Endothelial cell of umbilical vein (primary cell): ENCODE measurements at regions not wholly inside any gene's neighbourhood (a gene's known extent, or its start where the extent isn't known, plus 50 kb on each side); places are given as distances from the start of the nearest gene placed in this dataset.

Source experiments
- EZH2 ChIP-seq: IDR thresholded peaks from 2 replicates; pipeline ENCODE4 v1.6.1; 2012; ENCODE audit warnings: borderline replicate concordance, low read depth, mild to moderate bottlenecking, moderate library complexity, low read length, inconsistent platforms; ENCODE audit not compliant: severe bottlenecking
- POLR2A ChIP-seq: IDR thresholded peaks from 2 replicates; pipeline ENCODE4 v1.6.1; 2012; ENCODE audit warnings: low read depth, mild to moderate bottlenecking, control low read depth, low read length
- TF ChIP-seq, protein P1 (sequence below), 2 donors: IDR thresholded peaks; 1 replicate in 1 of 2; 2 replicates in 1 of 2; pipeline ENCODE4 v1.5.1; 2011; ENCODE audit warnings: low read length in 2 of 2, mild to moderate bottlenecking in 2 of 2, moderate library complexity in 2 of 2, control low read depth in 1 of 2, inconsistent platforms in 1 of 2, low read depth in 1 of 2; ENCODE audit not compliant: insufficient read depth in 1 of 2; ENCODE audit errors: extremely low read depth in 1 of 2
- TF ChIP-seq, protein P2 (sequence below): IDR thresholded peaks from 2 replicates; pipeline ENCODE4 v1.6.1; 2011; ENCODE audit not compliant: insufficient read depth, insufficient read length

DNA sequence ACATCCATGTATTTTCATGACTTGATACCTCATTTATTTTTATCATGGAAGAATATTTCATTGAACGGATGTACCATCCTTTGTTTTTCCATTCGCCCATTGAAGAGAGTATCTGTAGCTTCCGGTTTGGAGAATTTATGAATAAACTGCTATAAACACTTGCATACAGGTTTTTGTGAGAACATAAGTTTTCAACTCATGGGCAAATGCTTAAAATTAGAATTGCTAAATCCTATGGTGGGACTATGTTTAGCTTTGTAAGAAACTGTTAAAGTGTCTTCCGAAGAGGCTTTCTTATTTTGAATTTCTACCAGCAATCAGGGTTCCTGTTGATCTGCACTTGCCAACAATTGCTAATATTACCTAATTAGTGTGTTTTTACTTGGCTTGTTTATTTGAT, 938.9 kb downstream of the TDRD15 start:
- TF ChIP-seq, protein P1, sequence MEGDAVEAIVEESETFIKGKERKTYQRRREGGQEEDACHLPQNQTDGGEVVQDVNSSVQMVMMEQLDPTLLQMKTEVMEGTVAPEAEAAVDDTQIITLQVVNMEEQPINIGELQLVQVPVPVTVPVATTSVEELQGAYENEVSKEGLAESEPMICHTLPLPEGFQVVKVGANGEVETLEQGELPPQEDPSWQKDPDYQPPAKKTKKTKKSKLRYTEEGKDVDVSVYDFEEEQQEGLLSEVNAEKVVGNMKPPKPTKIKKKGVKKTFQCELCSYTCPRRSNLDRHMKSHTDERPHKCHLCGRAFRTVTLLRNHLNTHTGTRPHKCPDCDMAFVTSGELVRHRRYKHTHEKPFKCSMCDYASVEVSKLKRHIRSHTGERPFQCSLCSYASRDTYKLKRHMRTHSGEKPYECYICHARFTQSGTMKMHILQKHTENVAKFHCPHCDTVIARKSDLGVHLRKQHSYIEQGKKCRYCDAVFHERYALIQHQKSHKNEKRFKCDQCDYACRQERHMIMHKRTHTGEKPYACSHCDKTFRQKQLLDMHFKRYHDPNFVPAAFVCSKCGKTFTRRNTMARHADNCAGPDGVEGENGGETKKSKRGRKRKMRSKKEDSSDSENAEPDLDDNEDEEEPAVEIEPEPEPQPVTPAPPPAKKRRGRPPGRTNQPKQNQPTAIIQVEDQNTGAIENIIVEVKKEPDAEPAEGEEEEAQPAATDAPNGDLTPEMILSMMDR (IDR thresholded peaks at IDR 0.05; ENCODE audit: extremely low read depth in 1 of 2, insufficient read depth in 1 of 2, low read depth in 1 of 2, low read length in 2 of 2): no peak
- no peak for TF ChIP-seq POLR2A
- TF ChIP-seq, protein P2, sequence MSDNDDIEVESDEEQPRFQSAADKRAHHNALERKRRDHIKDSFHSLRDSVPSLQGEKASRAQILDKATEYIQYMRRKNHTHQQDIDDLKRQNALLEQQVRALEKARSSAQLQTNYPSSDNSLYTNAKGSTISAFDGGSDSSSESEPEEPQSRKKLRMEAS: no peak
- TF ChIP-seq EZH2: no peak
